ENCODE measurements at regions not wholly inside any gene's neighbourhood (a gene's known extent, or its start where the extent isn't known, plus 50 kb on each side); places are given as distances from the start of the nearest gene placed in this dataset.

GRCh38 chr4:96186593-96186992 lies 346.7 kb downstream of the PDHA2 start:
- Histone ChIP-seq H3K27me3 (no peaks in the 10 kb centered on the region), H2AFZ (no peak overlapping the region), H3K9me2 (replicated peaks; ENCODE audit: insufficient read depth) (no peaks in the 10 kb centered on the region), H3K36me3 (replicated peaks; ENCODE audit: insufficient read depth, low read depth) (no peaks in the 10 kb centered on the region), H3K4me3 (no peak overlapping the region), H3K79me2 (no peaks in the 10 kb centered on the region), H3K4me2 (no peak overlapping the region), H3K9me3 (ENCODE audit: low read depth) (no peaks in the 10 kb centered on the region), H3K27ac (no peak overlapping the region), H4K20me1 (ENCODE audit: insufficient read depth, poor library complexity, severe bottlenecking) (no peaks in the 10 kb centered on the region), H3K4me1 (ENCODE audit: insufficient read depth) (no peaks in the 10 kb centered on the region)
- no peak for DNase-seq (ENCODE audit: low spot score)
- TF ChIP-seq EZH2 (IDR thresholded peaks at IDR 0.05; ENCODE audit: borderline replicate concordance) (no peak), EZH2phosphoT487 (IDR thresholded peaks at IDR 0.05; ENCODE audit: low read depth, severe bottlenecking, unreplicated experiment) (no peak), CTCF (IDR thresholded peaks at IDR 0.05; ENCODE audit: poor library complexity) (no peak)
- 53% methylated on average over 2 of the region's 2 CpGs for WGBS (ENCODE audit: low lambda C conversion rate, missing lambda C conversion rate)

- no peaks in the 10 kb centered on the region for H3K36me3 ChIP-seq (replicated peaks; ENCODE audit: insufficient read depth, low read depth)
- H3K4me1 ChIP-seq (ENCODE audit: insufficient read depth): no peaks in the 10 kb centered on the region
- no peaks in the 10 kb centered on the region for H3K9me3 ChIP-seq (ENCODE audit: low read depth)
- no peak for DNase-seq (ENCODE audit: low spot score)
- H4K20me1 ChIP-seq (ENCODE audit: insufficient read depth, poor library complexity, severe bottlenecking): no peaks in the 10 kb centered on the region
- no peaks in the 10 kb centered on the region for H3K27me3 ChIP-seq
- no peaks in the 10 kb centered on the region for H3K9me2 ChIP-seq (replicated peaks; ENCODE audit: insufficient read depth)
- no peak overlapping the region for H3K4me2 ChIP-seq
- H3K4me3 ChIP-seq: no peak overlapping the region
- TF ChIP-seq CTCF (IDR thresholded peaks at IDR 0.05; ENCODE audit: poor library complexity) (no peak), EZH2 (IDR thresholded peaks at IDR 0.05; ENCODE audit: borderline replicate concordance) (no peak), EZH2phosphoT487 (IDR thresholded peaks at IDR 0.05; ENCODE audit: low read depth, severe bottlenecking, unreplicated experiment) (no peak)
- no peak overlapping the region for H3K27ac ChIP-seq
- H2AFZ ChIP-seq: no peak overlapping the region
- H3K79me2 ChIP-seq: no peaks in the 10 kb centered on the region
These were observed 349.9 kb downstream of the PDHA2 start for GRCh38 chr4:96189761-96190160.

- Histone ChIP-seq H3K4me2 (no peak overlapping the region), H4K20me1 (ENCODE audit: insufficient read depth, poor library complexity, severe bottlenecking) (no peaks in the 10 kb centered on the region), H3K27me3 (no peaks in the 10 kb centered on the region), H3K36me3 (replicated peaks; ENCODE audit: insufficient read depth, low read depth) (no peaks in the 10 kb centered on the region), H2AFZ (no peak overlapping the region), H3K27ac (no peak overlapping the region), H3K79me2 (no peaks in the 10 kb centered on the region), H3K9me2 (replicated peaks; ENCODE audit: insufficient read depth) (no peaks in the 10 kb centered on the region), H3K9me3 (ENCODE audit: low read depth) (no peaks in the 10 kb centered on the region), H3K4me3 (no peak overlapping the region), H3K4me1 (ENCODE audit: insufficient read depth) (no peaks in the 10 kb centered on the region)
- peak; percentile 6 for DNase-seq (ENCODE audit: low spot score)
- TF ChIP-seq EZH2 (IDR thresholded peaks at IDR 0.05; ENCODE audit: borderline replicate concordance) (no peak), CTCF (IDR thresholded peaks at IDR 0.05; ENCODE audit: poor library complexity) (no peak), EZH2phosphoT487 (IDR thresholded peaks at IDR 0.05; ENCODE audit: low read depth, severe bottlenecking, unreplicated experiment) (no peak)
- WGBS (ENCODE audit: low lambda C conversion rate, missing lambda C conversion rate): 70% methylated on average over 1 of the region's 1 CpG
These were observed 353.2 kb downstream of the PDHA2 start for GRCh38 chr4:96193061-96193460.

- no peaks in the 10 kb centered on the region for H3K9me3 ChIP-seq (ENCODE audit: low read depth)
- DNase-seq (ENCODE audit: low spot score): no peak
- no peak overlapping the region for H2AFZ ChIP-seq
- H3K27ac ChIP-seq: no peak overlapping the region
- TF ChIP-seq EZH2 (IDR thresholded peaks at IDR 0.05; ENCODE audit: borderline replicate concordance) (no peak), EZH2phosphoT487 (IDR thresholded peaks at IDR 0.05; ENCODE audit: low read depth, severe bottlenecking, unreplicated experiment) (no peak), CTCF (IDR thresholded peaks at IDR 0.05; ENCODE audit: poor library complexity) (no peak)
- 83% methylated on average over 1 of the region's 1 CpG for WGBS (ENCODE audit: low lambda C conversion rate, missing lambda C conversion rate)
- H3K36me3 ChIP-seq (replicated peaks; ENCODE audit: insufficient read depth, low read depth): no peaks in the 10 kb centered on the region
- no peak overlapping the region for H3K4me3 ChIP-seq
- H3K4me2 ChIP-seq: no peak overlapping the region
- no peaks in the 10 kb centered on the region for H3K4me1 ChIP-seq (ENCODE audit: insufficient read depth)
- no peaks in the 10 kb centered on the region for H3K27me3 ChIP-seq
- no peaks in the 10 kb centered on the region for H4K20me1 ChIP-seq (ENCODE audit: insufficient read depth, poor library complexity, severe bottlenecking)
- H3K79me2 ChIP-seq: no peaks in the 10 kb centered on the region
- H3K9me2 ChIP-seq (replicated peaks; ENCODE audit: insufficient read depth): no peaks in the 10 kb centered on the region
These were observed 355.1 kb downstream of the PDHA2 start for GRCh38 chr4:96194993-96195392.
